Endothelial cell of umbilical vein (primary cell): ENCODE measurements at regions not wholly inside any gene's neighbourhood (a gene's known extent, or its start where the extent isn't known, plus 50 kb on each side); places are given as distances from the start of the nearest gene placed in this dataset.

Experiments
- BruUV-seq: library from RNA; stranded (reverse); fragments of 400-500 nt; replicated peaks from 2 replicates; lab custom pipeline; 2021; lab: Mats Ljungman, UMichigan
- CTCF ChIA-PET: fragments of 300-600, 350-600 bp; sonication (Branson Sonifier 250); formaldehyde crosslinking; loops from one replicate; lab custom pipeline; 2021; ENCODE audit warnings: antibody characterized with exemption, inconsistent platforms; lab: Charles Lee
- POLR2A ChIA-PET: fragments of 300-600, 350-600 bp; sonication (Branson Sonifier 250); formaldehyde crosslinking; loops from one replicate; lab custom pipeline; 2021; ENCODE audit warnings: antibody characterized with exemption, inconsistent platforms; lab: Charles Lee
- DNase-seq: peaks from one replicate; pipeline ENCODE4 v3.0.0-alpha.2; 2011; ENCODE audit warnings: low read depth, low spot score
- FAIRE-seq: peaks from 2 replicates; lab custom pipeline; 2011; peaks lifted over from hg19 to GRCh38; lab: Jason Lieb, UNC
- H2AFZ ChIP-seq: 2 replicates; pipeline ENCODE4 v1.6.0; 2012; ENCODE audit warnings: low read depth, low read length, control low read depth, inconsistent platforms
- H3K27ac ChIP-seq: 2 replicates; pipeline ENCODE4 v1.5.1; 2011; ENCODE audit warnings: low read depth, mild to moderate bottlenecking, control low read depth, low read length, moderate library complexity; ENCODE audit not compliant: insufficient read depth
- H3K27me3 ChIP-seq, 2 experiments: 2 replicates each; pipeline versions ENCODE4 v1.6.0 to v1.6.1; 2011; ENCODE audit warnings: low read length in 2 of 2, mixed read lengths in 1 of 2; ENCODE audit not compliant: control insufficient read depth in 2 of 2, insufficient read depth in 2 of 2
- H3K36me3 ChIP-seq, 2 experiments: 2 replicates in 1 of 2; 3 replicates in 1 of 2; pipeline ENCODE4 v1.5.1; 2011; ENCODE audit warnings: low read length in 2 of 2, mild to moderate bottlenecking in 1 of 2, moderate library complexity in 1 of 2; ENCODE audit not compliant: control insufficient read depth in 2 of 2, insufficient read depth in 2 of 2; ENCODE audit errors: extremely low read depth in 1 of 2
- H3K4me1 ChIP-seq: 3 replicates; pipeline ENCODE4 v1.5.1; 2011; ENCODE audit warnings: mild to moderate bottlenecking, low read length; ENCODE audit not compliant: control insufficient read depth, insufficient read depth; ENCODE audit errors: extremely low read depth
- H3K4me2 ChIP-seq: 2 replicates; pipeline ENCODE4 v1.6.1; 2011; ENCODE audit warnings: low read length, control low read depth, mixed read lengths; ENCODE audit not compliant: insufficient read depth
- H3K4me3 ChIP-seq, 3 experiments: fragments of 200-600 bp in 1 of 3; sonication (generic), shearing (Covaris generic) in 1 of 3; replicated peaks in 1 of 3; 2 replicates each; pipeline ENCODE4 v1.5.1; 2011 to 2016; ENCODE audit warnings: control low read depth in 3 of 3, low read length in 3 of 3, mild to moderate bottlenecking in 2 of 3, inconsistent platforms in 1 of 3, low read depth in 1 of 3, moderate library complexity in 1 of 3; ENCODE audit not compliant: insufficient read depth in 1 of 3
- H3K79me2 ChIP-seq: 2 replicates; pipeline ENCODE4 v1.6.0; 2012; ENCODE audit warnings: low read length, inconsistent platforms; ENCODE audit not compliant: control insufficient read depth, insufficient read depth
- H3K9ac ChIP-seq: replicated peaks from 2 replicates; pipeline ENCODE3; 2011; ENCODE audit warnings: low read length, control low read depth; ENCODE audit not compliant: insufficient read depth; ENCODE audit errors: extremely low read depth
- H3K9me1 ChIP-seq: replicated peaks from 3 replicates; pipeline ENCODE4 v1.6.0; 2011; ENCODE audit warnings: mild to moderate bottlenecking, low read length; ENCODE audit not compliant: control insufficient read depth, insufficient read depth; ENCODE audit errors: extremely low read depth
- H3K9me3 ChIP-seq: replicated peaks from 2 replicates; pipeline ENCODE4 v1.5.1; 2012; ENCODE audit warnings: low read length, inconsistent platforms; ENCODE audit not compliant: control insufficient read depth, insufficient read depth
- H4K20me1 ChIP-seq: replicated peaks from 2 replicates; pipeline ENCODE3; 2011; ENCODE audit warnings: mild to moderate bottlenecking, low read length; ENCODE audit not compliant: control insufficient read depth, insufficient read depth; ENCODE audit errors: extremely low read depth
- CTCF ChIP-seq, 2 donors: IDR thresholded peaks; 1 replicate in 1 of 2; 2 replicates in 1 of 2; pipeline ENCODE4 v1.5.1; 2011; ENCODE audit warnings: low read length in 2 of 2, mild to moderate bottlenecking in 2 of 2, moderate library complexity in 2 of 2, control low read depth in 1 of 2, inconsistent platforms in 1 of 2, low read depth in 1 of 2; ENCODE audit not compliant: insufficient read depth in 1 of 2; ENCODE audit errors: extremely low read depth in 1 of 2
- EZH2 ChIP-seq: IDR thresholded peaks from 2 replicates; pipeline ENCODE4 v1.6.1; 2012; ENCODE audit warnings: borderline replicate concordance, low read depth, mild to moderate bottlenecking, moderate library complexity, low read length, inconsistent platforms; ENCODE audit not compliant: severe bottlenecking
- FOS ChIP-seq: IDR thresholded peaks from 2 replicates; pipeline ENCODE4 v1.6.1; 2011; ENCODE audit warnings: mild to moderate bottlenecking, low read length, moderate library complexity, borderline replicate concordance; ENCODE audit not compliant: insufficient read depth
- GATA2 ChIP-seq: IDR thresholded peaks from 2 replicates; pipeline ENCODE4 v1.7.0; 2011; ENCODE audit warnings: low read depth, mild to moderate bottlenecking, moderate library complexity, mixed read lengths, low read length; ENCODE audit not compliant: insufficient read length, insufficient read depth
- JUN ChIP-seq: IDR thresholded peaks from 2 replicates; pipeline ENCODE4 v1.6.1; 2011; ENCODE audit warnings: borderline replicate concordance, low read depth; ENCODE audit not compliant: insufficient read length, insufficient read depth
- MAX ChIP-seq: IDR thresholded peaks from 2 replicates; pipeline ENCODE4 v1.6.1; 2011; ENCODE audit not compliant: insufficient read depth, insufficient read length
- MYC ChIP-seq: IDR thresholded peaks from one replicate; pipeline ENCODE4 v1.6.1; 2011; ENCODE audit warnings: mild to moderate bottlenecking, low read depth, low read length
- POLR2A ChIP-seq: IDR thresholded peaks from 2 replicates; pipeline ENCODE4 v1.6.1; 2012; ENCODE audit warnings: low read depth, mild to moderate bottlenecking, control low read depth, low read length
- POLR2AphosphoS5 ChIP-seq: IDR thresholded peaks from 2 replicates; pipeline ENCODE4 v1.6.1; 2012; ENCODE audit warnings: low read depth, mild to moderate bottlenecking, control low read depth, low read length, moderate library complexity; ENCODE audit not compliant: insufficient read depth
- dilution Hi-C: fragments of 300-500 bp; cut with MboI; formaldehyde crosslinking; loops from one replicate; pipeline ENCODE4 v1.15.0; 2019; ENCODE audit warnings: low sequenced_read_pairs; ENCODE audit not compliant: extremely low pct_ligation_motif_present
- intact Hi-C: fragments of 100-400 bp; cut with micrococcal nuclease; formaldehyde crosslinking; loops from one replicate; pipeline ENCODE4 v1.10.0; 2022

- Histone ChIP-seq H4K20me1 (no peaks in the 10 kb centered on the region), H3K9me3 (no peaks in the 10 kb centered on the region), H2AFZ (no peak overlapping the region), H3K27me3 (no peaks in the 10 kb centered on the region), H3K9me1 (no peaks in the 10 kb centered on the region), H3K36me3 (no peaks in the 10 kb centered on the region), H3K27ac (no peak overlapping the region), H3K4me3 (no peak overlapping the region), H3K4me2 (no peak overlapping the region), H3K9ac (no peak overlapping the region), H3K4me1 (no peaks in the 10 kb centered on the region), H3K79me2 (no peaks in the 10 kb centered on the region)
- POLR2A ChIA-PET = no interaction called here
- FAIRE-seq (no peak), DNase-seq (no peak)
- intact Hi-C loops = no loop called here
- dilution Hi-C loops = no loop called here
- TF ChIP-seq EZH2 (no peak), POLR2A (no peak), GATA2 (no peak), POLR2AphosphoS5 (no peak), FOS (no peak), MAX (no peak), MYC (no peak), JUN (no peak), CTCF (IDR thresholded peaks at IDR 0.05; ENCODE audit: extremely low read depth in 1 of 2, insufficient read depth in 1 of 2, low read depth in 1 of 2, low read length in 2 of 2) (no peak)
- BruUV-seq = no TSS peak
- CTCF ChIA-PET = no interaction called here
Observed at GRCh38 chrX:138240266-138240665, 471.3 kb downstream of the FGF13 start.
